ENCODE measurements at regions not wholly inside any gene's neighbourhood (a gene's known extent, or its start where the extent isn't known, plus 50 kb on each side); places are given as distances from the start of the nearest gene placed in this dataset.

GRCh38 chr2:2886922-2887321, 490.7 kb downstream of the EIPR1 start:
- DNase-seq (ENCODE audit: low spot score), result no peak
- Histone ChIP-seq H3K27me3 (no peaks in the 10 kb centered on the region), H3K9me3 (ENCODE audit: low read depth) (no peaks in the 10 kb centered on the region), H3K36me3 (replicated peaks; ENCODE audit: insufficient read depth, low read depth) (no peaks in the 10 kb centered on the region), H3K4me3 (no peak overlapping the region), H4K20me1 (ENCODE audit: insufficient read depth, poor library complexity, severe bottlenecking) (no peaks in the 10 kb centered on the region), H3K79me2 (no peaks in the 10 kb centered on the region), H2AFZ (no peak overlapping the region), H3K27ac (no peak overlapping the region), H3K4me2 (no peak overlapping the region), H3K9me2 (replicated peaks; ENCODE audit: insufficient read depth) (no peaks in the 10 kb centered on the region), H3K4me1 (ENCODE audit: insufficient read depth) (no peaks in the 10 kb centered on the region)
- TF ChIP-seq CTCF (IDR thresholded peaks at IDR 0.05; ENCODE audit: poor library complexity) (no peak), EZH2 (IDR thresholded peaks at IDR 0.05; ENCODE audit: borderline replicate concordance) (no peak), EZH2phosphoT487 (IDR thresholded peaks at IDR 0.05; ENCODE audit: low read depth, severe bottlenecking, unreplicated experiment) (no peak)
- WGBS (ENCODE audit: low lambda C conversion rate, missing lambda C conversion rate), result 45% methylated on average over 7 of the region's 7 CpGs

GRCh38 chr2:2881499-2881898, 496.1 kb downstream of the EIPR1 start:
- TF ChIP-seq CTCF (IDR thresholded peaks at IDR 0.05; ENCODE audit: poor library complexity), result no peak
- no peak for TF ChIP-seq EZH2phosphoT487 (IDR thresholded peaks at IDR 0.05; ENCODE audit: low read depth, severe bottlenecking, unreplicated experiment)
- TF ChIP-seq EZH2 (IDR thresholded peaks at IDR 0.05; ENCODE audit: borderline replicate concordance), result no peak

GRCh38 chr2:2880938-2881337, 496.7 kb downstream of the EIPR1 start:
- H3K4me2 ChIP-seq, result no peak overlapping the region
- TF ChIP-seq EZH2phosphoT487 (IDR thresholded peaks at IDR 0.05; ENCODE audit: low read depth, severe bottlenecking, unreplicated experiment), result no peak
- TF ChIP-seq CTCF (IDR thresholded peaks at IDR 0.05; ENCODE audit: poor library complexity), result no peak
- TF ChIP-seq EZH2 (IDR thresholded peaks at IDR 0.05; ENCODE audit: borderline replicate concordance), result no peak
- WGBS (ENCODE audit: low lambda C conversion rate, missing lambda C conversion rate), result 94% methylated on average over 4 of the region's 4 CpGs
- no peak for DNase-seq (ENCODE audit: low spot score)
- no peaks in the 10 kb centered on the region for H3K36me3 ChIP-seq (replicated peaks; ENCODE audit: insufficient read depth, low read depth)
- no peaks in the 10 kb centered on the region for H3K9me2 ChIP-seq (replicated peaks; ENCODE audit: insufficient read depth)
- no peak overlapping the region for H3K4me3 ChIP-seq
- H3K79me2 ChIP-seq, result no peaks in the 10 kb centered on the region
- no peak overlapping the region for H3K27ac ChIP-seq
- no peaks in the 10 kb centered on the region for H3K9me3 ChIP-seq (ENCODE audit: low read depth)
- H2AFZ ChIP-seq, result no peak overlapping the region
- no peaks in the 10 kb centered on the region for H3K27me3 ChIP-seq
- H4K20me1 ChIP-seq (ENCODE audit: insufficient read depth, poor library complexity, severe bottlenecking), result no peaks in the 10 kb centered on the region
- peaks cover 7% of the 10 kb centered on the region for H3K4me1 ChIP-seq (ENCODE audit: insufficient read depth)

More at GRCh38 chr2:2881499-2881898, 496.1 kb downstream of the EIPR1 start:
- 78% methylated on average over 5 of the region's 5 CpGs for WGBS (ENCODE audit: low lambda C conversion rate, missing lambda C conversion rate)
- Histone ChIP-seq H3K27ac (no peak overlapping the region), H3K9me2 (replicated peaks; ENCODE audit: insufficient read depth) (no peaks in the 10 kb centered on the region), H3K4me1 (ENCODE audit: insufficient read depth) (peaks cover 4% of the 10 kb centered on the region), H3K36me3 (replicated peaks; ENCODE audit: insufficient read depth, low read depth) (no peaks in the 10 kb centered on the region), H3K4me3 (no peak overlapping the region), H3K4me2 (no peak overlapping the region), H3K9me3 (ENCODE audit: low read depth) (no peaks in the 10 kb centered on the region), H4K20me1 (ENCODE audit: insufficient read depth, poor library complexity, severe bottlenecking) (no peaks in the 10 kb centered on the region), H2AFZ (no peak overlapping the region), H3K27me3 (no peaks in the 10 kb centered on the region), H3K79me2 (no peaks in the 10 kb centered on the region)
- no peak for DNase-seq (ENCODE audit: low spot score)

GRCh38 chr2:2879781-2880180, 497.8 kb downstream of the EIPR1 start:
- Histone ChIP-seq H3K4me2 (no peak overlapping the region), H4K20me1 (ENCODE audit: insufficient read depth, poor library complexity, severe bottlenecking) (no peaks in the 10 kb centered on the region), H3K4me1 (ENCODE audit: insufficient read depth) (peaks cover 7% of the 10 kb centered on the region), H3K9me3 (ENCODE audit: low read depth) (no peaks in the 10 kb centered on the region), H3K36me3 (replicated peaks; ENCODE audit: insufficient read depth, low read depth) (no peaks in the 10 kb centered on the region), H3K79me2 (no peaks in the 10 kb centered on the region), H3K27ac (no peak overlapping the region), H3K4me3 (no peak overlapping the region), H3K9me2 (replicated peaks; ENCODE audit: insufficient read depth) (no peaks in the 10 kb centered on the region), H3K27me3 (no peaks in the 10 kb centered on the region), H2AFZ (no peak overlapping the region)
- 80% methylated on average over 7 of the region's 7 CpGs for WGBS (ENCODE audit: low lambda C conversion rate, missing lambda C conversion rate)
- no peak for DNase-seq (ENCODE audit: low spot score)
- TF ChIP-seq EZH2phosphoT487 (IDR thresholded peaks at IDR 0.05; ENCODE audit: low read depth, severe bottlenecking, unreplicated experiment) (no peak), CTCF (IDR thresholded peaks at IDR 0.05; ENCODE audit: poor library complexity) (no peak), EZH2 (IDR thresholded peaks at IDR 0.05; ENCODE audit: borderline replicate concordance) (no peak)
